ENCODE measurements at regions not wholly inside any gene's neighbourhood (a gene's known extent, or its start where the extent isn't known, plus 50 kb on each side); places are given as distances from the start of the nearest gene placed in this dataset.

DNA sequence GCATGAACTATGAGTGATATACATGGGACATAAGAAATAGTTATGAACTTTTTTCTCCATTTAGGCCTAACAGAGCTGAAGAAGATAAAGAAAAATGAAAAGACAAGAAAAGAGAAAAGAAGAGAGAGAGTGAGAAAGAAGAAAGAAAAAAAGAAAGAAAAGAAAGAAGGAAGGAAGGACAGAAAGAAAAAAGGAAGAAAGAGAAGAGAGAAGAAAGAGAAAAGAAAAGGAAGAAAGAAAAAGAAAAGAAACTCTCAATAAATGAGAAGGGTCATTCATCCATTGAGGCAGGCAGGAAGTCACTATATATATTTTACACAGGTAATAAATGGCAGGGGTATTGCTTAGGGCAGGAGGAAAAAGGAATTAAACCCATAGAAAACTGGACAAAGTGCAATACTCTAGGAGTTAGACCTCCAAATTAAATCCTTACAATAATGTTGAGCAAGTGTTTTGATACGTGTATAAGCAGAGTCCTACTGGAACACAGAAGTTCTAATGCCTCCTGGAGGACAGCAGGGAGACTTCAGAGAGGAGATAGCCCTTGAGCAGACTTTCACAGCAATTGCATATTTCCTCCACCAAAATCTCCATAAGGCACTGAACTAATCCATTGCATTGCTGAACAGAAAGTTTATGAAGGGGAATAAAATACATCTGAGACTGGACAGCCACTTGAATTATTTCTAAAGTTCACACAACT, 86.4 kb upstream of the TENT5A start:
- no peaks in the 10 kb centered on the region for H3K9me3 ChIP-seq
- no peak overlapping the region for H3K27ac ChIP-seq
- H3K27me3 ChIP-seq = no peaks in the 10 kb centered on the region
- DNase-seq = no peak
- WGBS, 3 donors = 88 to 97% (median 92%) methylated on average over 1 of the region's 1 CpG
- no peaks in the 10 kb centered on the region for H3K36me3 ChIP-seq
- H3K4me3 ChIP-seq = no peak overlapping the region
- H3K4me1 ChIP-seq (ENCODE audit: insufficient read depth) = no peaks in the 10 kb centered on the region
- TF ChIP-seq EP300 (IDR thresholded peaks at IDR 0.05) = no peak
- TF ChIP-seq, protein P1, sequence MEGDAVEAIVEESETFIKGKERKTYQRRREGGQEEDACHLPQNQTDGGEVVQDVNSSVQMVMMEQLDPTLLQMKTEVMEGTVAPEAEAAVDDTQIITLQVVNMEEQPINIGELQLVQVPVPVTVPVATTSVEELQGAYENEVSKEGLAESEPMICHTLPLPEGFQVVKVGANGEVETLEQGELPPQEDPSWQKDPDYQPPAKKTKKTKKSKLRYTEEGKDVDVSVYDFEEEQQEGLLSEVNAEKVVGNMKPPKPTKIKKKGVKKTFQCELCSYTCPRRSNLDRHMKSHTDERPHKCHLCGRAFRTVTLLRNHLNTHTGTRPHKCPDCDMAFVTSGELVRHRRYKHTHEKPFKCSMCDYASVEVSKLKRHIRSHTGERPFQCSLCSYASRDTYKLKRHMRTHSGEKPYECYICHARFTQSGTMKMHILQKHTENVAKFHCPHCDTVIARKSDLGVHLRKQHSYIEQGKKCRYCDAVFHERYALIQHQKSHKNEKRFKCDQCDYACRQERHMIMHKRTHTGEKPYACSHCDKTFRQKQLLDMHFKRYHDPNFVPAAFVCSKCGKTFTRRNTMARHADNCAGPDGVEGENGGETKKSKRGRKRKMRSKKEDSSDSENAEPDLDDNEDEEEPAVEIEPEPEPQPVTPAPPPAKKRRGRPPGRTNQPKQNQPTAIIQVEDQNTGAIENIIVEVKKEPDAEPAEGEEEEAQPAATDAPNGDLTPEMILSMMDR (IDR thresholded peaks at IDR 0.05) = no peak
- TF ChIP-seq POLR2A (IDR thresholded peaks at IDR 0.05) = no peak
- intact Hi-C loops (cut with DNase I) = no loop called here

DNA sequence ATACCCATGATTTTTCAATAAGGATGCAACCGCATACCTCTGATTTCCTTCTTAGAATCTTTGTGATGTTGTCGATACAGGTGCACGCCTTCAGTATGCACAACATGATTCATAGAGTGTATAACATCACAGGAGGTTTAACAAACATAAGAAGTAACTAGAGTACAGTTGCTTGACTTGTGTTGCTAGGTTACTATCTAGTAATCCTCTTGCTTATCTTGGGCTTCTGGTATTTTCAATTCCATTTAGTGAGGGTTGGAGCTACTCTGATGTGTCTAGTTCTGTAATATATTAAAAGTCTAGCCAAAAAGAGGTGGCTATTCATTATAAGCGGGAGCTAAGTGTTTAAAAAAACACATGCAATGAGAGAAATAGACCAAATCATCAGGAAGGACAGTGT, 85.5 kb upstream of the TENT5A start:
- Histone ChIP-seq H3K4me1 (ENCODE audit: insufficient read depth) (no peaks in the 10 kb centered on the region), H3K27me3 (no peaks in the 10 kb centered on the region), H3K27ac (no peak overlapping the region), H3K36me3 (no peaks in the 10 kb centered on the region), H3K4me3 (no peak overlapping the region), H3K9me3 (no peaks in the 10 kb centered on the region)
- no peak for DNase-seq
- 73 to 74% (median 73%) methylated on average over 4 of the region's 4 CpGs for WGBS, 3 donors
- intact Hi-C loops (cut with DNase I) = no loop called here
- no peak for TF ChIP-seq EP300 (IDR thresholded peaks at IDR 0.05)
- TF ChIP-seq POLR2A (IDR thresholded peaks at IDR 0.05) = no peak
- TF ChIP-seq, protein P1 (IDR thresholded peaks at IDR 0.05) = no peak

DNA sequence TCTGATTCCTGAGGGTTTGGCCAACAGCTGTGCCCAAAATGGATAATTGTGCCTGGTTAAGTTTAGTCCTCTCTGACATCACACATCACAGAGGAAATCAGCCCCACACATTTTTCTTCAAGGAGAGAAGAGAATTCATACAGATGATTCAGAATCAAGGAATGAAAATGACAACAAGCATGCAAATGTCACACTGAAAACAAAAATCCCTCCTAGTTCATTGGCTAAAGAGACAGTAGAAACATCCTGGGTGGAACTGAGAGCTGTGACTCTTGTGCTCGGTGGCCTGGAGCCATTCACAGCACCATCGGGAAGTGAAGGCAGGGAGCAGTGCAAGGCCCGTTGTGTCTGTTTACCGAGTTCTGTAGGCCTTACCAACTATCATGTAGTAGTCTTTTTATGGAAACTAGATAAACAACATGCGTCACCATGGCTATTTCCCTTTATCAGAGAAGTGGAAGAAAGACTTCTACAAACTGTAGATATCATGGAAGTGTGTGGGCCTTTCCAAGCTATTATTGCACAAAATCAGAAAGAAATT, 81.7 kb upstream of the TENT5A start:
- H3K4me1 ChIP-seq (ENCODE audit: insufficient read depth) = no peaks in the 10 kb centered on the region
- intact Hi-C loops (cut with DNase I) = no loop called here
- H3K36me3 ChIP-seq = no peaks in the 10 kb centered on the region
- peak overlapping the region; percentile 31 to 77 for H3K27ac ChIP-seq
- TF ChIP-seq EP300 (IDR thresholded peaks at IDR 0.05) = no peak
- TF ChIP-seq POLR2A (IDR thresholded peaks at IDR 0.05) = no peak
- TF ChIP-seq, protein P1 (IDR thresholded peaks at IDR 0.05) = no peak
- DNase-seq = peak; percentile 55 to 79 (median 58)
- no peaks in the 10 kb centered on the region for H3K27me3 ChIP-seq
- WGBS, 3 donors = 4 to 21% (median 10%) methylated on average over 5 of the region's 5 CpGs
- no peak overlapping the region for H3K4me3 ChIP-seq
- H3K9me3 ChIP-seq = no peaks in the 10 kb centered on the region

DNA sequence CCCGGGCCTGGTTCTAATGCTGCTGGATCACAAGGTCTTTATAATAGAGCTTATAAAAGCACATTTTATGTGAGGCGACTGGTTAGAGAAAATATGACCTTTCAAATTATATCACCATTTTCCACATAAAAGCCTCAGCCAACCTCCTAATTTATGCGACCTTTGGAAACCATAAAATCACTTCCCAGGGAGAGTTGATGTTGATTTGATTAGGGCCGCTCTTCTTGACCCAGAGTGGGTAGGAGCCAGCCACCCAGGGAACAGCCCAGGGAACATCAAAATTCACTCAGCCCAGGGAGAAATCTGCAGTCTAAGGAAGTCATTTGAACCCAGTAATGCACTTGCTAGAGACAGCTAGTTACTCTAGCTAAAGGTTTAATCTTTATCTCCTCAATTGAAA, 79.8 kb upstream of the TENT5A start:
- TF ChIP-seq EP300 (IDR thresholded peaks at IDR 0.05) (no peak), POLR2A (IDR thresholded peaks at IDR 0.05) (no peak)
- TF ChIP-seq, protein P1 (IDR thresholded peaks at IDR 0.05) = no peak
- WGBS, 3 donors = 86 to 96% (median 90%) methylated on average over 4 of the region's 4 CpGs
- DNase-seq = no peak

More for the DNA sequence above, 79.8 kb upstream of the TENT5A start:
- H3K9me3 ChIP-seq = no peaks in the 10 kb centered on the region
- intact Hi-C loops (cut with DNase I) = no loop called here
- H3K27me3 ChIP-seq = no peaks in the 10 kb centered on the region
- no peak overlapping the region for H3K27ac ChIP-seq
- H3K36me3 ChIP-seq = no peaks in the 10 kb centered on the region
- H3K4me3 ChIP-seq = no peak overlapping the region
- no peaks in the 10 kb centered on the region for H3K4me1 ChIP-seq (ENCODE audit: insufficient read depth)
